ENCODE measurements at regions not wholly inside any gene's neighbourhood (a gene's known extent, or its start where the extent isn't known, plus 50 kb on each side); places are given as distances from the start of the nearest gene placed in this dataset.

DNA sequence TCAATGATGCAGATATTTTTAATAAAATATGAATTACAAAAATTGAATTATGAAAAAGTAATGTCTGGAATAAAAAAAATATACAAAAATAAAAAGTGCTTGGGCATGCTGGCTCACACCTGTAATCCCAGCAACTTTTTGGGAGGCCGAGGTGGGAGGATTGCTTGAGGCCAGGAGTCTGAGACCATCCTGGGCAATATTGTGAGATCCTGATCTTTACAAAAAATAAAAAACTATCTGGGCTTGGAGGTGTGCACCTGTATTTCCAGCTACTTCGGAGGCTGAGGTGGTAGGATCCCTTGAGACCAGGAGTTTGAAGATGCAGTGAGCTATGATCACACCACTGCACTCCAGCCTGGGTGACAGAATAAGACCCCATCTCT lies 141.8 kb downstream of the NPIPB5 start:
- ChIA-PET CTCF (no interaction called here), POLR2A (ENCODE audit: unreplicated experiment) (no interaction called here)
- no peak overlapping the region for H3K18ac ChIP-seq (ENCODE audit: low read depth, low read length)
- H3K14ac ChIP-seq (replicated peaks; ENCODE audit: low read depth, low read length), result no peak overlapping the region
- TF ChIP-seq CHD1 (IDR thresholded peaks at IDR 0.05; ENCODE audit: low read depth, low read length) (no peak), MAZ (IDR thresholded peaks at IDR 0.05; ENCODE audit: borderline replicate concordance, low read depth, low read length) (no peak), RAD21 (IDR thresholded peaks at IDR 0.05; ENCODE audit: low read length) (no peak), RFX5 (IDR thresholded peaks at IDR 0.05; ENCODE audit: low read depth, low read length) (no peak), FOS (IDR thresholded peaks at IDR 0.05; ENCODE audit: low read depth, low read length) (no peak), NFE2L2 (IDR thresholded peaks at IDR 0.05; ENCODE audit: low read depth, low read length) (no peak)
- no peak overlapping the region for H2BK15ac ChIP-seq (ENCODE audit: low read depth, low read length)
- DNase-seq (no peak), ATAC-seq (ENCODE audit: low read depth) (no peak)
- no peaks in the 10 kb centered on the region for H3K9me3 ChIP-seq (ENCODE audit: control insufficient read depth, insufficient read depth, low read length)
- H3K23ac ChIP-seq (ENCODE audit: low read depth, low read length), result no peak overlapping the region
- H3K4me1 ChIP-seq (ENCODE audit: control insufficient read depth, insufficient read depth, low read length), result no peaks in the 10 kb centered on the region
- no peak overlapping the region for H3K27ac ChIP-seq (ENCODE audit: insufficient read depth, low read length)
- no peak overlapping the region for H2BK20ac ChIP-seq (ENCODE audit: low read depth, low read length)
- H4K20me1 ChIP-seq (ENCODE audit: insufficient read depth, low read length), result no peaks in the 10 kb centered on the region
- H3K27me3 ChIP-seq (ENCODE audit: control insufficient read depth, insufficient read depth, low read length), result peaks cover 12% of the 10 kb centered on the region
- H2AFZ ChIP-seq (replicated peaks; ENCODE audit: low read length, poor library complexity), result no peak overlapping the region
- no peaks in the 10 kb centered on the region for H3K36me3 ChIP-seq (ENCODE audit: control insufficient read depth, insufficient read depth, low read length)
- H3K4me2 ChIP-seq (ENCODE audit: low read depth, low read length), result no peak overlapping the region
- H3K9ac ChIP-seq (ENCODE audit: low read depth, low read length), result no peak overlapping the region
- no peaks in the 10 kb centered on the region for H3K9me1 ChIP-seq (ENCODE audit: insufficient read depth, low read length)
- H2AK9ac ChIP-seq (replicated peaks; ENCODE audit: low read depth, low read length, poor library complexity), result no peak overlapping the region
- H2AK5ac ChIP-seq (ENCODE audit: low read depth, low read length), result no peak overlapping the region
- no peak overlapping the region for H4K91ac ChIP-seq (ENCODE audit: insufficient read depth, low read depth, low read length)
- H3K4me3 ChIP-seq (ENCODE audit: insufficient read depth, low read depth, low read length), result no peak overlapping the region
- H4K8ac ChIP-seq (ENCODE audit: low read depth in 2 of 2, low read length in 2 of 2), result no peak overlapping the region
- H2BK120ac ChIP-seq (ENCODE audit: low read depth, low read length), result no peak overlapping the region
- intact Hi-C loops (cut with micrococcal nuclease), result loop anchor here (5.0 kb wide), 1 partner anchor 1395 kb away; no protein-coding TSS in a partner anchor
- H2BK5ac ChIP-seq (ENCODE audit: low read depth, low read length, poor library complexity, severe bottlenecking), result no peak overlapping the region
- BruUV-seq (replicated peaks), result no TSS peak
- in situ Hi-C loops (cut with MboI; ENCODE audit: low sequenced_read_pairs), result no loop called here
- dilution Hi-C loops (cut with HindIII; ENCODE audit: low sequenced_read_pairs, unreplicated experiment), result no loop called here
- no peak overlapping the region for H3K56ac ChIP-seq (ENCODE audit: extremely low read depth, insufficient read depth, low read length)
- H4K5ac ChIP-seq (ENCODE audit: low read depth, low read length), result no peak overlapping the region
- H3K79me1 ChIP-seq (ENCODE audit: low read depth in 1 of 2, low read length in 2 of 2), result no peaks in the 10 kb centered on the region
- 33% methylated on average over 1 of the region's 2 CpGs; no CpG with 5 or more reads in 1 of the 2 experiments for WGBS, 2 experiments (ENCODE audit: extremely low coverage in 2 of 2, insufficient read length in 1 of 2)
- H3K4ac ChIP-seq (ENCODE audit: low read depth, low read length), result no peak overlapping the region
